Lung (tissue), 11 donors: ENCODE measurements at regions not wholly inside any gene's neighbourhood (a gene's known extent, or its start where the extent isn't known, plus 50 kb on each side); places are given as distances from the start of the nearest gene placed in this dataset.

Experiments used
- ATAC-seq: fragments of 200-7000 bp; cut with Tn5 transposase; one replicate; pipeline ENCODE4 v1.9.1; 2020; ENCODE audit warnings: moderate number of reproducible peaks; ENCODE audit not compliant: insufficient read depth, low FRiP score
- DNase-seq, 3 donors: peaks; one replicate each; pipeline ENCODE4 v3.0.0-alpha.2; 2013 to 2017
- H3K27ac ChIP-seq, 2 donors: one replicate each; pipeline ENCODE4 v1.5.1; 2013; ENCODE audit warnings: mild to moderate bottlenecking in 2 of 2, moderate library complexity in 2 of 2, control low read depth in 1 of 2, inconsistent platforms in 1 of 2, low read depth in 1 of 2, low read length in 1 of 2
- H3K27me3 ChIP-seq, 3 donors: one replicate each; pipeline ENCODE4 v1.5.1; 2013; ENCODE audit warnings: low read length in 2 of 3; ENCODE audit not compliant: control insufficient read depth in 3 of 3, insufficient read depth in 3 of 3
- H3K36me3 ChIP-seq, 4 donors: one replicate each; pipeline ENCODE4 v1.5.1; 2013; ENCODE audit warnings: low read length in 4 of 4, mild to moderate bottlenecking in 1 of 4, moderate library complexity in 1 of 4; ENCODE audit not compliant: control insufficient read depth in 4 of 4, insufficient read depth in 4 of 4
- H3K4me1 ChIP-seq, 5 donors: one replicate each; pipeline ENCODE4 v1.5.1; 2013; ENCODE audit warnings: low read length in 5 of 5, mild to moderate bottlenecking in 2 of 5, moderate library complexity in 1 of 5; ENCODE audit not compliant: control insufficient read depth in 5 of 5, insufficient read depth in 5 of 5
- H3K4me3 ChIP-seq: one replicate; pipeline ENCODE4 v1.5.1; 2013; ENCODE audit warnings: mild to moderate bottlenecking, control low read depth, moderate library complexity
- H3K9ac ChIP-seq, 2 donors: one replicate each; pipeline ENCODE4 v1.5.1; 2013; ENCODE audit warnings: low read length in 2 of 2, control low read depth in 1 of 2; ENCODE audit not compliant: insufficient read depth in 1 of 2
- H3K9me3 ChIP-seq, 4 donors: one replicate each; pipeline ENCODE4 v1.5.1; 2013; ENCODE audit warnings: low read length in 3 of 4, mild to moderate bottlenecking in 1 of 4, moderate library complexity in 1 of 4; ENCODE audit not compliant: control insufficient read depth in 4 of 4, insufficient read depth in 3 of 4
- WGBS, 2 donors: extraction: QIAGEN DNeasy Blood & Tissue Kit; methylation state at CpG; one replicate each; pipeline ENCODE4 v1.1.7; 2013; 5-methylcytosine and 5-hydroxymethylcytosine counted together
- TF ChIP-seq, protein P1 (sequence below): IDR thresholded peaks from 2 replicates; pipeline ENCODE4 v1.5.1; 2012; ENCODE audit warnings: mild to moderate bottlenecking; ENCODE audit errors: control extremely low read depth, extremely low read depth
- donor health status: control.
- donor health status: control.
- donor health status: Bipolar disorder and iron deficiency.
- donor health status: healthy.
- donor health status: DM: yes; HTN: yes; CAD: no.

GRCh38 chr16:66251476-66252160, 114.9 kb upstream of the CDH5 start:
- ATAC-seq (no peak), DNase-seq (peak; percentile 52 to 58 (median 57))
- H3K9me3 ChIP-seq, result peaks cover 0 to 3% (median 0%) of the 10 kb centered on the region in 4 donors
- peaks cover 0 to 49% (median 10%) of the 10 kb centered on the region in 5 donors for H3K4me1 ChIP-seq
- no peaks in the 10 kb centered on the region for H3K27me3 ChIP-seq
- H3K9ac ChIP-seq, result no peak overlapping the region
- peak overlapping the region in 1 of 2 donors; percentile 4 for H3K27ac ChIP-seq
- WGBS, 2 donors, result 77 to 78% methylated on average over 6 of the region's 6 CpGs
- no peaks in the 10 kb centered on the region for H3K36me3 ChIP-seq
- TF ChIP-seq, protein P1, sequence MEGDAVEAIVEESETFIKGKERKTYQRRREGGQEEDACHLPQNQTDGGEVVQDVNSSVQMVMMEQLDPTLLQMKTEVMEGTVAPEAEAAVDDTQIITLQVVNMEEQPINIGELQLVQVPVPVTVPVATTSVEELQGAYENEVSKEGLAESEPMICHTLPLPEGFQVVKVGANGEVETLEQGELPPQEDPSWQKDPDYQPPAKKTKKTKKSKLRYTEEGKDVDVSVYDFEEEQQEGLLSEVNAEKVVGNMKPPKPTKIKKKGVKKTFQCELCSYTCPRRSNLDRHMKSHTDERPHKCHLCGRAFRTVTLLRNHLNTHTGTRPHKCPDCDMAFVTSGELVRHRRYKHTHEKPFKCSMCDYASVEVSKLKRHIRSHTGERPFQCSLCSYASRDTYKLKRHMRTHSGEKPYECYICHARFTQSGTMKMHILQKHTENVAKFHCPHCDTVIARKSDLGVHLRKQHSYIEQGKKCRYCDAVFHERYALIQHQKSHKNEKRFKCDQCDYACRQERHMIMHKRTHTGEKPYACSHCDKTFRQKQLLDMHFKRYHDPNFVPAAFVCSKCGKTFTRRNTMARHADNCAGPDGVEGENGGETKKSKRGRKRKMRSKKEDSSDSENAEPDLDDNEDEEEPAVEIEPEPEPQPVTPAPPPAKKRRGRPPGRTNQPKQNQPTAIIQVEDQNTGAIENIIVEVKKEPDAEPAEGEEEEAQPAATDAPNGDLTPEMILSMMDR, result no peak
- H3K4me3 ChIP-seq, result no peak overlapping the region

DNA sequence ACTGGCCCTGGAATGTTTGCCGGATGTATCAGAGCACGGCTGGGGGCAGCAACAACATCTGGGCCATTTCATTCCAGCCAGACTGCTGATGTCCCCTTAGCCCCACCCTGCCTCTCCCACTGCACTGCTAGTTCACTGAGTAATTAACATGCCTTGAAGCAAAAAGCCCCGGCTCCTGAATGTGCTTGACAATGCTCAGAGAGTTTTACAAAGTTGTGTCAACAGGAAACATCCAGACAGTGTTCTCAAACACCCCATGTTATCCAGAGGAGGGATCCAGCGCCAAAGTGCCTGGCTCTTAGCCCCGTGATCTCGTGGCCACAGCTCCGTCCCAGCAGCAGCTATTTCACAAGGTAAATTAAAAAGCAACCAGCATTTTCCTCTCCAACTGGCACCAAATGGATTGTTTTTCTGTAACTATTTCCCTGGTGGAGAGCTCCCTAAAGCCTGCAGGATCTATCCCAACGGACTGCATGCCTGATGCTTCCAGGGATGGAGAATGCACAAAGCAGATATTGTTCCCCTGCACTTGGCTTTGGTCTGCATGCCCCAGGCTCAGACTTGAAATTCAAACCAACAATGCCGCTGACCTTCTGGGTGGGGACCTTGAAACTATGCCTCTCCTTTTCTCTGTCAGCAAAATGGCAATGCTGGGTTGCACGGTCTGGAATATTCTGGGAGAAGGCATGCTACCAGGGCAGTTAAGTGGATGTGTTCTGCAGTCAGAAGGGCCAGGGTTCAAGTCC, 115.6 kb upstream of the CDH5 start:
- 42 to 70% methylated on average over 10 of the region's 10 CpGs for WGBS, 2 donors
- TF ChIP-seq, protein P1, result no peak
- ATAC-seq (peak; percentile 72), DNase-seq (peak; percentile 93 to 97 (median 96))
- no peaks in the 10 kb centered on the region for H3K27me3 ChIP-seq
- peak overlapping the region in 1 of 2 donors; percentile 4 for H3K27ac ChIP-seq
- H3K4me1 ChIP-seq, result peaks cover 0 to 56% (median 10%) of the 10 kb centered on the region in 5 donors
- H3K9me3 ChIP-seq, result peaks cover 0 to 3% (median 0%) of the 10 kb centered on the region in 4 donors
- H3K9ac ChIP-seq, result no peak overlapping the region
- H3K4me3 ChIP-seq, result no peak overlapping the region
- no peaks in the 10 kb centered on the region for H3K36me3 ChIP-seq

- Histone ChIP-seq H3K9me3 (no peaks in the 10 kb centered on the region), H3K4me3 (no peak overlapping the region), H3K9ac (peak overlapping the region in 1 of 2 donors; percentile 26), H3K36me3 (no peaks in the 10 kb centered on the region), H3K4me1 (peaks cover 0 to 65% (median 10%) of the 10 kb centered on the region in 5 donors), H3K27ac (peak overlapping the region in 1 of 2 donors; percentile 58), H3K27me3 (no peaks in the 10 kb centered on the region)
- TF ChIP-seq, protein P1, result no peak
- DNase-seq (peak; percentile 82 to 87 (median 84)), ATAC-seq (no peak)
- 60 to 80% methylated on average over 13 of the region's 13 CpGs for WGBS, 2 donors
Measured at GRCh38 chr16:66247516-66248481, 118.7 kb upstream of the CDH5 start.
